ENCODE measurements at regions not wholly inside any gene's neighbourhood (a gene's known extent, or its start where the extent isn't known, plus 50 kb on each side); places are given as distances from the start of the nearest gene placed in this dataset.
"Not testable (repeated sequence)": the region's sequence is repeated elsewhere in the genome, so short reads cannot be mapped to it uniquely, and the experiment has no call there.

DNA sequence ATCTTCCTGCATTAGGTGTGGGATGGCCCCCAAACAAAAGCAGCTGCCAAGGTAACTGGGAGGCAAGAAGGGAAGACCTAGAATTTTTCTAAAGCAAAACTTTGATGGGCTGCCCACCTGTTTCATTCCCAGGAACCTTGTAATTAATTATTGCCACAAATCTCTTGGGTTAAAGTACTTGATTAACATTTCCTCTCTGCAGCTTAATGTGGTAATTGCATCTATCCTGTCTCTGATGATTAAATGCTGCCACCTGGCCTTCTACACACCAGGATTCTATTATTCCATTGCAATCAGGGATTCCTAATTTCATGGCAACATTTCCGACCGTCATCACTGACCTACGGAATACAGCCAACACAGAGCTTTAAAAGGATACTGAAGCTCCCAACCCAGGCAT, 68.3 kb upstream of the RC3H1 start:
- ATAC-seq (ENCODE audit: low read depth) (no peak), DNase-seq (ENCODE audit: low spot score) (no peak)
- no peaks in the 10 kb centered on the region for H3K36me3 ChIP-seq (ENCODE audit: low read depth)
- H3K27ac ChIP-seq (ENCODE audit: poor library complexity, severe bottlenecking), result no peak overlapping the region
- H3K27me3 ChIP-seq (ENCODE audit: insufficient read depth, poor library complexity, severe bottlenecking), result no peaks in the 10 kb centered on the region
- no peaks in the 10 kb centered on the region for H3K9me3 ChIP-seq (ENCODE audit: severe bottlenecking)
- no peak overlapping the region for H3K4me3 ChIP-seq (ENCODE audit: severe bottlenecking)
- TF ChIP-seq, protein P1, sequence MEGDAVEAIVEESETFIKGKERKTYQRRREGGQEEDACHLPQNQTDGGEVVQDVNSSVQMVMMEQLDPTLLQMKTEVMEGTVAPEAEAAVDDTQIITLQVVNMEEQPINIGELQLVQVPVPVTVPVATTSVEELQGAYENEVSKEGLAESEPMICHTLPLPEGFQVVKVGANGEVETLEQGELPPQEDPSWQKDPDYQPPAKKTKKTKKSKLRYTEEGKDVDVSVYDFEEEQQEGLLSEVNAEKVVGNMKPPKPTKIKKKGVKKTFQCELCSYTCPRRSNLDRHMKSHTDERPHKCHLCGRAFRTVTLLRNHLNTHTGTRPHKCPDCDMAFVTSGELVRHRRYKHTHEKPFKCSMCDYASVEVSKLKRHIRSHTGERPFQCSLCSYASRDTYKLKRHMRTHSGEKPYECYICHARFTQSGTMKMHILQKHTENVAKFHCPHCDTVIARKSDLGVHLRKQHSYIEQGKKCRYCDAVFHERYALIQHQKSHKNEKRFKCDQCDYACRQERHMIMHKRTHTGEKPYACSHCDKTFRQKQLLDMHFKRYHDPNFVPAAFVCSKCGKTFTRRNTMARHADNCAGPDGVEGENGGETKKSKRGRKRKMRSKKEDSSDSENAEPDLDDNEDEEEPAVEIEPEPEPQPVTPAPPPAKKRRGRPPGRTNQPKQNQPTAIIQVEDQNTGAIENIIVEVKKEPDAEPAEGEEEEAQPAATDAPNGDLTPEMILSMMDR (IDR thresholded peaks at IDR 0.05; ENCODE audit: poor library complexity, severe bottlenecking), result no peak
- H3K4me1 ChIP-seq (ENCODE audit: insufficient read depth, poor library complexity, severe bottlenecking), result no peaks in the 10 kb centered on the region

DNA sequence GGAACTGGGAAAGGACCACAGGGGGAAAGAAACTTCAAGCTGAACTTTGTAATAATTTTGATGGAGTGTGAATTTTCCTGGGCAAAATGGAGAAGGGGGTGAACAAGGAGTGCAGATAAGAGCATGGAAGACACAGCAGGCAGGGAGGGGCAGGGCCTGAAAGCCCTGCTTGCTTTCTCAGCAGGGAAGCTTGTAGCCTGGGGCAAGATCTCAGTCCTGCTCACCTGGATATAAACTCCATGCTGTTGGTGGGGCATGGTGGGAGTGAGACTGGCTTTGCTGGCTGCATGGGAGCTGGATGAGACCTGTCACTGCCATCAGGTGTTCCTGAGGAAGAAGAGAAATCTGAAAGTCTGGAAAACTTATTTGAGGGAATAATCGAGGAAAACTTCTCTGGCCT, 58.7 kb upstream of the RC3H1 start:
- Histone ChIP-seq H3K9me3 (ENCODE audit: severe bottlenecking) (no peaks in the 10 kb centered on the region), H3K36me3 (ENCODE audit: low read depth) (no peaks in the 10 kb centered on the region), H3K27ac (ENCODE audit: poor library complexity, severe bottlenecking) (no peak overlapping the region), H3K4me3 (ENCODE audit: severe bottlenecking) (no peak overlapping the region), H3K27me3 (ENCODE audit: insufficient read depth, poor library complexity, severe bottlenecking) (no peaks in the 10 kb centered on the region), H3K4me1 (ENCODE audit: insufficient read depth, poor library complexity, severe bottlenecking) (no peaks in the 10 kb centered on the region)
- TF ChIP-seq, protein P1 (IDR thresholded peaks at IDR 0.05; ENCODE audit: poor library complexity, severe bottlenecking), result no peak
- no peak for DNase-seq (ENCODE audit: low spot score)
- ATAC-seq (ENCODE audit: low read depth), result no peak

DNA sequence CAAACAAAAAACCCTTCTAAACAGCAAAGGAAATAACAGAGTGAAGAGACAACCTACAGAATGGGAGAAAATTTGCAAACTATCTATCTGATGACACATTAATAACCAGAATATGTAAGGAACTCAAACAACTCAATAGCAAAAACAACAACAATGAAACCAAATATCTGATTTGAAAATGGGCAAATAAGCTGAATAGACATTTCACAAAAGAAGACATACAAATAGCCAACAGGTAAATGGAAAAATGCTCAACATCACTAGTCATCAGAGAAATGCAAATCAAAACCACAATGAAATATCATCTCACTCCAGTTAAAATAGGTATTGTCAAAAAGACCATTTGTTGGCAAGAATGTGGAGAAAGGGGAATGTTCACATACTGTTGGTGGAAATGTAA, 57.6 kb upstream of the RC3H1 start:
- Histone ChIP-seq H3K4me3 (ENCODE audit: severe bottlenecking) (no peak overlapping the region), H3K27ac (ENCODE audit: poor library complexity, severe bottlenecking) (no peak overlapping the region), H3K36me3 (ENCODE audit: low read depth) (no peaks in the 10 kb centered on the region), H3K9me3 (ENCODE audit: severe bottlenecking) (no peaks in the 10 kb centered on the region), H3K27me3 (ENCODE audit: insufficient read depth, poor library complexity, severe bottlenecking) (no peaks in the 10 kb centered on the region), H3K4me1 (ENCODE audit: insufficient read depth, poor library complexity, severe bottlenecking) (no peaks in the 10 kb centered on the region)
- TF ChIP-seq, protein P1 (IDR thresholded peaks at IDR 0.05; ENCODE audit: poor library complexity, severe bottlenecking), result no peak
- ATAC-seq (ENCODE audit: low read depth) (no peak), DNase-seq (ENCODE audit: low spot score) (no peak)

DNA sequence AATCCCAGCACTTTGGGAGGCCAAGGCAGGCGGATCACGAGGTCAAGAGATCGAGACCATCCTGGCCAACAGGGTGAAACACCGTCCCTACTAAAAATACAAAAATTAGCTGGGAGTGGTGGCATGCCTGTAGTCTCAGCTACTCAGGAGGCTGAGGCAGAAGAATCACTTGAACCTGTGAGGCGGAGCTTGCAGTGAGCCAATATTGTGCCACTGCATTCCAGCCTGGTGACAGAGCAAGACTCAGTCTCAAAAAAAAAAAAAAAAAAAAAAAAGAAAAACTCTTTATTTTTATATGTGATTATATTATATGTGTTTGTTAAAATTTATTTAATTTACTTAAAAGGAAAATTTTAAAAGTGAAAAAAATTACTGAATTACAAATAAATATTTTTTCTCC, 56.8 kb upstream of the RC3H1 start:
- not testable (repeated sequence) for DNase-seq (ENCODE audit: low spot score); H3K27ac ChIP-seq (ENCODE audit: poor library complexity, severe bottlenecking); H3K36me3 ChIP-seq (ENCODE audit: low read depth); ATAC-seq (ENCODE audit: low read depth); H3K4me3 ChIP-seq (ENCODE audit: severe bottlenecking); H3K27me3 ChIP-seq (ENCODE audit: insufficient read depth, poor library complexity, severe bottlenecking); H3K9me3 ChIP-seq (ENCODE audit: severe bottlenecking); H3K4me1 ChIP-seq (ENCODE audit: insufficient read depth, poor library complexity, severe bottlenecking)

DNA sequence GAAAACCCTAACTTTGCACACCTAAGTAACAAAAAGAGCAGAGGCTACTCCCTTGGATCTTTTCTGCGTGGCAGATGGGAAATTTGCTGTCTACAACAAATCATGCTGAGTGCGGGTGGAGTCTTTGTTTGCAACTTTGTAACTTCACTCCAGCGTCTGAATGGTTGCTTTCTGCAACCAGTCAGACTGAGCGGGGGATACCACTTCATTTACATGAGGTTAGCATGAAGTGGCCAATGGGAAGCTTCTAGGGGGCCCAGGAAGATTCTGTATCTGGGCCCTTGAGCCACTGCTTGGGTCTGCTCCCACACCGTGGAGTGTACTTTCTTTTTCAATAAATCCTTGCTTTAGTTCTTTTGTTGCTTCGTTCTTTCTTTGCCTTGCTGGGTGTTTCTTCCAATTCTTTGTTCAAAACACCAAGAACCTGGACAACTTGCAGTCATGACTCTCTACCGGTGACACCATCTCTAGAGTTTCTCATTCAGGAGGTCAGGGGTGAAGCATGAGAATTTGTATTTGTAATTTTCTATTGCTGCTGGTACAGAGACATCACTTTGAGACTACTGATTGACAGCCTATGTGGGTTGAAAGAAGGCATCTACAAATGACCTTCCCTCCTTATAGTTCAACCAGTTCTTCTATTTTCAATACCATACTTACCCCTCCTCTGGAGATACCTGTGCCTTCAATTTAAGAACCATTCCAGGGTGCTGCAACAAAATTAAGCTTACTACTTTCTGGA, 55.8 kb upstream of the RC3H1 start:
- ATAC-seq (ENCODE audit: low read depth), result no peak
- TF ChIP-seq, protein P1 (IDR thresholded peaks at IDR 0.05; ENCODE audit: poor library complexity, severe bottlenecking), result no peak

More for the DNA sequence above, 55.8 kb upstream of the RC3H1 start:
- no peak overlapping the region for H3K27ac ChIP-seq (ENCODE audit: poor library complexity, severe bottlenecking)
- DNase-seq (ENCODE audit: low spot score), result no peak
- H3K36me3 ChIP-seq (ENCODE audit: low read depth), result no peaks in the 10 kb centered on the region
- H3K4me1 ChIP-seq (ENCODE audit: insufficient read depth, poor library complexity, severe bottlenecking), result no peaks in the 10 kb centered on the region
- H3K9me3 ChIP-seq (ENCODE audit: severe bottlenecking), result no peaks in the 10 kb centered on the region
- no peak overlapping the region for H3K4me3 ChIP-seq (ENCODE audit: severe bottlenecking)
- H3K27me3 ChIP-seq (ENCODE audit: insufficient read depth, poor library complexity, severe bottlenecking), result no peaks in the 10 kb centered on the region
